ENCODE measurements at regions not wholly inside any gene's neighbourhood (a gene's known extent, or its start where the extent isn't known, plus 50 kb on each side); places are given as distances from the start of the nearest gene placed in this dataset.
"Not testable (repeated sequence)": the region's sequence is repeated elsewhere in the genome, so short reads cannot be mapped to it uniquely, and the experiment has no call there.

GRCh38 chr2:7379799-7380198, 462.6 kb downstream of the RNF144A start:
- DNase-seq (ENCODE audit: low read depth) = no peak

GRCh38 chr2:7384773-7385349, 467.6 kb downstream of the RNF144A start:
- no peak for DNase-seq (ENCODE audit: low read depth)

- not testable (repeated sequence) for DNase-seq (ENCODE audit: low read depth)
Measured at GRCh38 chr2:7390311-7390710, 473.1 kb downstream of the RNF144A start.

- DNase-seq (ENCODE audit: low read depth) = no peak
Measured at GRCh38 chr2:7392076-7392787, 475.0 kb downstream of the RNF144A start.

GRCh38 chr2:7394195-7394594, 477.0 kb downstream of the RNF144A start:
- no peak for DNase-seq (ENCODE audit: low read depth)

GRCh38 chr2:7400628-7401027, 483.4 kb downstream of the RNF144A start:
- no peak for DNase-seq (ENCODE audit: low read depth)

GRCh38 chr2:7403092-7403775, 486.0 kb downstream of the RNF144A start:
- DNase-seq (ENCODE audit: low read depth) = no peak

- DNase-seq (ENCODE audit: low read depth) = no peak
Measured at GRCh38 chr2:7405861-7406715, 488.9 kb downstream of the RNF144A start.

- DNase-seq (ENCODE audit: low read depth) = no peak
Measured at GRCh38 chr2:7407001-7407400, 489.8 kb downstream of the RNF144A start.

GRCh38 chr2:7407906-7408680, 490.9 kb downstream of the RNF144A start:
- DNase-seq (ENCODE audit: low read depth) = no peak

GRCh38 chr2:7411691-7412090, 494.5 kb downstream of the RNF144A start:
- DNase-seq (ENCODE audit: low read depth) = no peak

- no peak for DNase-seq (ENCODE audit: low read depth)
Measured at GRCh38 chr2:7417845-7418742, 500.9 kb downstream of the RNF144A start.

- no peak for DNase-seq (ENCODE audit: low read depth)
Measured at GRCh38 chr2:7419186-7419585, 502.0 kb downstream of the RNF144A start.

GRCh38 chr2:7419814-7420311, 502.7 kb downstream of the RNF144A start:
- DNase-seq (ENCODE audit: low read depth) = no peak

- DNase-seq (ENCODE audit: low read depth) = no peak
Measured at GRCh38 chr2:7420530-7420929, 503.3 kb downstream of the RNF144A start.

GRCh38 chr2:7424481-7424880, 507.3 kb downstream of the RNF144A start:
- DNase-seq (ENCODE audit: low read depth) = no peak

GRCh38 chr2:7427293-7428060, 510.3 kb downstream of the RNF144A start:
- peak; percentile 47 for DNase-seq (ENCODE audit: low read depth)

GRCh38 chr2:7428454-7429204, 511.4 kb downstream of the RNF144A start:
- DNase-seq (ENCODE audit: low read depth) = no peak

- DNase-seq (ENCODE audit: low read depth) = no peak
Measured at GRCh38 chr2:7429733-7430132, 512.5 kb downstream of the RNF144A start.

All from ELR (cell line).